HEK293 (cell line): ENCODE measurements at regions not wholly inside any gene's neighbourhood (a gene's known extent, or its start where the extent isn't known, plus 50 kb on each side); places are given as distances from the start of the nearest gene placed in this dataset.

Experiments
- FEZF1 ChIP-seq: fragments of 450-650 bp; formaldehyde crosslinking; IDR thresholded peaks from 2 replicates; pipeline ENCODE4 v1.5.1; 2016; ENCODE audit warnings: missing biosample characterization, missing genetic modification characterization
- HOXA7 ChIP-seq: sonication (generic); formaldehyde crosslinking; IDR thresholded peaks from 2 replicates; pipeline ENCODE4 v1.8.1; 2022; ENCODE audit warnings: missing genetic modification reagents, borderline replicate concordance
- ZNF114 ChIP-seq: fragments of 450-650 bp; formaldehyde crosslinking; IDR thresholded peaks from 2 replicates; pipeline ENCODE4 v1.5.0; 2017; ENCODE audit warnings: missing biosample characterization, missing genetic modification characterization
- ZNF510 ChIP-seq: fragments of 450-650 bp; formaldehyde crosslinking; IDR thresholded peaks from 2 replicates; pipeline ENCODE4 v1.5.1; 2018; ENCODE audit warnings: mild to moderate bottlenecking, missing genetic modification characterization, missing biosample characterization; ENCODE audit not compliant: insufficient replicate concordance
- TF ChIP-seq, protein P1 (sequence below): fragments of 450-650 bp; formaldehyde crosslinking; IDR thresholded peaks from 2 replicates; pipeline ENCODE4 v1.5.1; 2016; ENCODE audit warnings: missing biosample characterization, missing genetic modification characterization
- TF ChIP-seq, protein P2 (sequence below): fragments of 450-650 bp; formaldehyde crosslinking; IDR thresholded peaks from 2 replicates; pipeline ENCODE4 v1.5.1; 2016; ENCODE audit warnings: missing biosample characterization, missing genetic modification characterization, low read depth
- TF ChIP-seq, protein P3 (sequence below): fragments of 450-650 bp; formaldehyde crosslinking; conservative IDR thresholded peaks from 2 replicates; pipeline ENCODE4 v1.5.1; 2016; ENCODE audit warnings: low read depth, missing biosample characterization, missing genetic modification characterization
- TF ChIP-seq, protein P4 (sequence below): fragments of 450-650 bp; formaldehyde crosslinking; IDR thresholded peaks from 2 replicates; pipeline ENCODE4 v1.5.1; 2016; ENCODE audit warnings: missing biosample characterization, missing genetic modification characterization

DNA sequence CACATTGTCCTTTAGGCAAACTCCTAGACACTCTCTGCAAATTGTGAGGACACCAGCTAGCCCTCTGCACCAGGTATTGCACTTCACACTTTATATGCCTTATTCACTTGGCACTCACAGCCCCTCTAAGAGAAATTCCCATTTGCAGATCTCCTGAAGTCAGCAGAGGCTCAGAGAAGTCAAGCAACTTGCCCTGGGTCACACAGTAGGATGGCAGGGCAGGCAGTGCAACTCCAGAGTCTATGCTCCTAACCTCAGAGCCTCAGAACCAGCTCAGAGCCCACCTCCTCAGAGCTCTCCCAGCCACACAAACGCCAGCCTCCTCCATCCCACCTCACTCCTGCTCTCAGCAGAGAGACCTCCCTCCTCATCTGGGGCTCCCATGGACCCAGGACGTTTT is 52.4 kb upstream of the BLCAP start:
- TF ChIP-seq HOXA7 (CRISPR knock-in tag) (no peak), FEZF1 (tag by site-specific recombination) (no peak), ZNF114 (tag by site-specific recombination) (no peak), ZNF510 (tag by site-specific recombination) (no peak)
- TF ChIP-seq, protein P1, sequence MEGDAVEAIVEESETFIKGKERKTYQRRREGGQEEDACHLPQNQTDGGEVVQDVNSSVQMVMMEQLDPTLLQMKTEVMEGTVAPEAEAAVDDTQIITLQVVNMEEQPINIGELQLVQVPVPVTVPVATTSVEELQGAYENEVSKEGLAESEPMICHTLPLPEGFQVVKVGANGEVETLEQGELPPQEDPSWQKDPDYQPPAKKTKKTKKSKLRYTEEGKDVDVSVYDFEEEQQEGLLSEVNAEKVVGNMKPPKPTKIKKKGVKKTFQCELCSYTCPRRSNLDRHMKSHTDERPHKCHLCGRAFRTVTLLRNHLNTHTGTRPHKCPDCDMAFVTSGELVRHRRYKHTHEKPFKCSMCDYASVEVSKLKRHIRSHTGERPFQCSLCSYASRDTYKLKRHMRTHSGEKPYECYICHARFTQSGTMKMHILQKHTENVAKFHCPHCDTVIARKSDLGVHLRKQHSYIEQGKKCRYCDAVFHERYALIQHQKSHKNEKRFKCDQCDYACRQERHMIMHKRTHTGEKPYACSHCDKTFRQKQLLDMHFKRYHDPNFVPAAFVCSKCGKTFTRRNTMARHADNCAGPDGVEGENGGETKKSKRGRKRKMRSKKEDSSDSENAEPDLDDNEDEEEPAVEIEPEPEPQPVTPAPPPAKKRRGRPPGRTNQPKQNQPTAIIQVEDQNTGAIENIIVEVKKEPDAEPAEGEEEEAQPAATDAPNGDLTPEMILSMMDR (tag by site-specific recombination), result no peak
- TF ChIP-seq, protein P2, sequence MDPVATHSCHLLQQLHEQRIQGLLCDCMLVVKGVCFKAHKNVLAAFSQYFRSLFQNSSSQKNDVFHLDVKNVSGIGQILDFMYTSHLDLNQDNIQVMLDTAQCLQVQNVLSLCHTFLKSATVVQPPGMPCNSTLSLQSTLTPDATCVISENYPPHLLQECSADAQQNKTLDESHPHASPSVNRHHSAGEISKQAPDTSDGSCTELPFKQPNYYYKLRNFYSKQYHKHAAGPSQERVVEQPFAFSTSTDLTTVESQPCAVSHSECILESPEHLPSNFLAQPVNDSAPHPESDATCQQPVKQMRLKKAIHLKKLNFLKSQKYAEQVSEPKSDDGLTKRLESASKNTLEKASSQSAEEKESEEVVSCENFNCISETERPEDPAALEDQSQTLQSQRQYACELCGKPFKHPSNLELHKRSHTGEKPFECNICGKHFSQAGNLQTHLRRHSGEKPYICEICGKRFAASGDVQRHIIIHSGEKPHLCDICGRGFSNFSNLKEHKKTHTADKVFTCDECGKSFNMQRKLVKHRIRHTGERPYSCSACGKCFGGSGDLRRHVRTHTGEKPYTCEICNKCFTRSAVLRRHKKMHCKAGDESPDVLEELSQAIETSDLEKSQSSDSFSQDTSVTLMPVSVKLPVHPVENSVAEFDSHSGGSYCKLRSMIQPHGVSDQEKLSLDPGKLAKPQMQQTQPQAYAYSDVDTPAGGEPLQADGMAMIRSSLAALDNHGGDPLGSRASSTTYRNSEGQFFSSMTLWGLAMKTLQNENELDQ, result no peak
- TF ChIP-seq, protein P3, sequence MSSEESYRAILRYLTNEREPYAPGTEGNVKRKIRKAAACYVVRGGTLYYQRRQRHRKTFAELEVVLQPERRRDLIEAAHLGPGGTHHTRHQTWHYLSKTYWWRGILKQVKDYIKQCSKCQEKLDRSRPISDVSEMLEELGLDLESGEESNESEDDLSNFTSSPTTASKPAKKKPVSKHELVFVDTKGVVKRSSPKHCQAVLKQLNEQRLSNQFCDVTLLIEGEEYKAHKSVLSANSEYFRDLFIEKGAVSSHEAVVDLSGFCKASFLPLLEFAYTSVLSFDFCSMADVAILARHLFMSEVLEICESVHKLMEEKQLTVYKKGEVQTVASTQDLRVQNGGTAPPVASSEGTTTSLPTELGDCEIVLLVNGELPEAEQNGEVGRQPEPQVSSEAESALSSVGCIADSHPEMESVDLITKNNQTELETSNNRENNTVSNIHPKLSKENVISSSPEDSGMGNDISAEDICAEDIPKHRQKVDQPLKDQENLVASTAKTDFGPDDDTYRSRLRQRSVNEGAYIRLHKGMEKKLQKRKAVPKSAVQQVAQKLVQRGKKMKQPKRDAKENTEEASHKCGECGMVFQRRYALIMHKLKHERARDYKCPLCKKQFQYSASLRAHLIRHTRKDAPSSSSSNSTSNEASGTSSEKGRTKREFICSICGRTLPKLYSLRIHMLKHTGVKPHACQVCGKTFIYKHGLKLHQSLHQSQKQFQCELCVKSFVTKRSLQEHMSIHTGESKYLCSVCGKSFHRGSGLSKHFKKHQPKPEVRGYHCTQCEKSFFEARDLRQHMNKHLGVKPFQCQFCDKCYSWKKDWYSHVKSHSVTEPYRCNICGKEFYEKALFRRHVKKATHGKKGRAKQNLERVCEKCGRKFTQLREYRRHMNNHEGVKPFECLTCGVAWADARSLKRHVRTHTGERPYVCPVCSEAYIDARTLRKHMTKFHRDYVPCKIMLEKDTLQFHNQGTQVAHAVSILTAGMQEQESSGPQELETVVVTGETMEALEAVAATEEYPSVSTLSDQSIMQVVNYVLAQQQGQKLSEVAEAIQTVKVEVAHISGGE (tag by site-specific recombination), result no peak
- TF ChIP-seq, protein P4, sequence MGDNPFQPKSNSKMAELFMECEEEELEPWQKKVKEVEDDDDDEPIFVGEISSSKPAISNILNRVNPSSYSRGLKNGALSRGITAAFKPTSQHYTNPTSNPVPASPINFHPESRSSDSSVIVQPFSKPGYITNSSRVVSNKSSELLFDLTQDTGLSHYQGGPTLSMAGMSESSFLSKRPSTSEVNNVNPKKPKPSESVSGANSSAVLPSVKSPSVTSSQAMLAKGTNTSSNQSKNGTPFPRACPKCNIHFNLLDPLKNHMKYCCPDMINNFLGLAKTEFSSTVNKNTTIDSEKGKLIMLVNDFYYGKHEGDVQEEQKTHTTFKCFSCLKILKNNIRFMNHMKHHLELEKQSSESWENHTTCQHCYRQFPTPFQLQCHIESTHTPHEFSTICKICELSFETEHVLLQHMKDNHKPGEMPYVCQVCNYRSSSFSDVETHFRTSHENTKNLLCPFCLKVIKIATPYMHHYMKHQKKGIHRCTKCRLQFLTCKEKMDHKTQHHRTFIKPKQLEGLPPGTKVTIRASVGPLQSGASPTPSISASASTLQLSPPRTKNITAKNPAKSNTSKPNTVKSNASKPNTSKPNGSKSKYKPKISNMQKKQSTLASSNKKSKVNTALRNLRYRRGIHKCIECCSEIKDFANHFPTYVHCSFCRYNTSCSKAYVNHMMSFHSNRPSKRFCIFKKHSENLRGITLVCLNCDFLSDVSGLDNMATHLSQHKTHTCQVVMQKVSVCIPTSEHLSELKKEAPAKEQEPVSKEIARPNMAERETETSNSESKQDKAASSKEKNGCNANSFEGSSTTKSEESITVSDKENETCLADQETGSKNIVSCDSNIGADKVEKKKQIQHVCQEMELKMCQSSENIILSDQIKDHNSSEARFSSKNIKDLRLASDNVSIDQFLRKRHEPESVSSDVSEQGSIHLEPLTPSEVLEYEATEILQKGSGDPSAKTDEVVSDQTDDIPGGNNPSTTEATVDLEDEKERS (tag by site-specific recombination), result no peak
